Neural progenitor cell (in vitro differentiated cells): ENCODE measurements at regions not wholly inside any gene's neighbourhood (a gene's known extent, or its start where the extent isn't known, plus 50 kb on each side); places are given as distances from the start of the nearest gene placed in this dataset.

Experiments used
- DNase-seq: peaks from one replicate; pipeline ENCODE4 v3.0.0-alpha.2; 2016; ENCODE audit warnings: low spot score
- H2AFZ ChIP-seq: fragments of 200-600 bp; sonication (generic); replicated peaks from 2 replicates; pipeline ENCODE4 v1.6.1; 2016; ENCODE audit warnings: antibody characterized with exemption
- H3F3A ChIP-seq: fragments of 200-600 bp; sonication (generic); 2 replicates; pipeline ENCODE4 v1.6.1; 2016; ENCODE audit warnings: antibody characterized with exemption, low read depth
- H3K27ac ChIP-seq: fragments of 200-600 bp; sonication (generic); 2 replicates; pipeline ENCODE4 v1.5.1; 2016; ENCODE audit warnings: mild to moderate bottlenecking
- H3K27me3 ChIP-seq: fragments of 200-600 bp; sonication (generic); 2 replicates; pipeline ENCODE4 v1.6.1; 2016; ENCODE audit warnings: mild to moderate bottlenecking, moderate library complexity
- H3K36me3 ChIP-seq: fragments of 200-600 bp; sonication (generic); 2 replicates; pipeline ENCODE4 v1.5.1; 2016
- H3K4me1 ChIP-seq: fragments of 200-600 bp; sonication (generic); 2 replicates; pipeline ENCODE4 v1.6.1; 2016; ENCODE audit warnings: mixed run types
- H3K4me2 ChIP-seq: fragments of 200-600 bp; sonication (generic); 2 replicates; pipeline ENCODE4 v1.6.1; 2016
- H3K4me3 ChIP-seq: fragments of 200-600 bp; sonication (generic); 2 replicates; pipeline ENCODE4 v1.5.1; 2016
- H3K79me2 ChIP-seq: fragments of 200-600 bp; sonication (generic); 2 replicates; pipeline ENCODE4 v1.6.1; 2016; ENCODE audit warnings: low read depth
- H3K9ac ChIP-seq: fragments of 200-600 bp; sonication (generic); 2 replicates; pipeline ENCODE4 v1.6.1; 2016
- H3K9me3 ChIP-seq: fragments of 200-600 bp; sonication (generic); 2 replicates; pipeline ENCODE4 v1.5.1; 2016; ENCODE audit warnings: low read depth
- H4K20me1 ChIP-seq: fragments of 200-600 bp; sonication (generic); 2 replicates; pipeline ENCODE4 v1.6.1; 2016; ENCODE audit warnings: low read depth
- H3K27ac Mint-ChIP-seq: 3 replicates; pipeline ENCODE4 v1.8.0; 2021; ENCODE audit warnings: mixed read lengths
- H3K27me3 Mint-ChIP-seq: 2 replicates; pipeline ENCODE4 v1.8.0; 2022; ENCODE audit warnings: low read depth, mild to moderate bottlenecking, inconsistent platforms, moderate library complexity, mixed read lengths; ENCODE audit not compliant: insufficient read depth
- H3K36me3 Mint-ChIP-seq: 3 replicates; pipeline ENCODE4 v1.8.0; 2021; ENCODE audit warnings: mixed read lengths
- H3K4me1 Mint-ChIP-seq: 3 replicates; pipeline ENCODE4 v1.8.0; 2021; ENCODE audit warnings: mixed read lengths
- H3K4me3 Mint-ChIP-seq: 3 replicates; pipeline ENCODE4 v1.8.0; 2021; ENCODE audit warnings: mild to moderate bottlenecking, moderate library complexity, mixed read lengths
- H3K9me3 Mint-ChIP-seq: 3 replicates; pipeline ENCODE4 v1.8.0; 2020; ENCODE audit warnings: mixed read lengths
- EZH2 ChIP-seq: fragments of 200-600 bp; sonication (generic); IDR thresholded peaks from 2 replicates; pipeline ENCODE4 v1.6.1; 2017; ENCODE audit warnings: antibody characterized with exemption, mild to moderate bottlenecking, moderate library complexity
- EZH2phosphoT487 ChIP-seq: fragments of 200-600 bp; sonication (generic); IDR thresholded peaks from 2 replicates; pipeline ENCODE4 v1.6.1; 2017; ENCODE audit warnings: antibody characterized with exemption
- TF ChIP-seq, protein P1 (sequence below): fragments of 200-600 bp; sonication (generic); IDR thresholded peaks from 2 replicates; pipeline ENCODE4 v1.5.1; 2017; ENCODE audit warnings: antibody characterized with exemption, mild to moderate bottlenecking

DNA sequence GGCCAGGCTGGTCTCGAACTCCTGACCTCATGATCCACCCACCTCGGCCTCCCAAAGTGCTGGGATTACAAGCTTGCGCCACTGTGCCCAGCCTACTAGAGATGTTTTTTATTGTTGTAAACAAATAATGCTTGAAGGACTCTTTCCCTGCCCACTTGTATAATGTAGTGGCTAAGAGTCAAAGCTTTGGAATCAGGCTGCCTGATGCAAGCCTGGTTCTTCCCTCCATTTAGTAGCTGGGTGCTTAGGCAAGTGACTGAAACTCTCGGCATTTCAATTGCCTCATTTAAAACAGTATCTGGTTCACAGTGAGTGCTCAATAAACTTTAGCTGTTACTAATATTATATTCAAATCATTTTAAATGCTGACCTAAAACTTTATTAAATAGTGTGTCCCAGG is 144.2 kb upstream of the FOXN2 start:
- no peak overlapping the region for H3K4me3 Mint-ChIP-seq
- Histone ChIP-seq H3K27ac (no peak overlapping the region), H3K79me2 (no peaks in the 10 kb centered on the region), H3K9ac (no peak overlapping the region), H3F3A (peaks cover 8% of the 10 kb centered on the region), H3K4me2 (no peak overlapping the region), H3K9me3 (no peaks in the 10 kb centered on the region), H2AFZ (no peak overlapping the region), H3K36me3 (no peaks in the 10 kb centered on the region), H3K27me3 (no peaks in the 10 kb centered on the region), H3K4me1 (peaks cover 8% of the 10 kb centered on the region), H4K20me1 (no peaks in the 10 kb centered on the region), H3K4me3 (no peak overlapping the region)
- DNase-seq: no peak
- H3K27ac Mint-ChIP-seq: no peak overlapping the region
- TF ChIP-seq, protein P1, sequence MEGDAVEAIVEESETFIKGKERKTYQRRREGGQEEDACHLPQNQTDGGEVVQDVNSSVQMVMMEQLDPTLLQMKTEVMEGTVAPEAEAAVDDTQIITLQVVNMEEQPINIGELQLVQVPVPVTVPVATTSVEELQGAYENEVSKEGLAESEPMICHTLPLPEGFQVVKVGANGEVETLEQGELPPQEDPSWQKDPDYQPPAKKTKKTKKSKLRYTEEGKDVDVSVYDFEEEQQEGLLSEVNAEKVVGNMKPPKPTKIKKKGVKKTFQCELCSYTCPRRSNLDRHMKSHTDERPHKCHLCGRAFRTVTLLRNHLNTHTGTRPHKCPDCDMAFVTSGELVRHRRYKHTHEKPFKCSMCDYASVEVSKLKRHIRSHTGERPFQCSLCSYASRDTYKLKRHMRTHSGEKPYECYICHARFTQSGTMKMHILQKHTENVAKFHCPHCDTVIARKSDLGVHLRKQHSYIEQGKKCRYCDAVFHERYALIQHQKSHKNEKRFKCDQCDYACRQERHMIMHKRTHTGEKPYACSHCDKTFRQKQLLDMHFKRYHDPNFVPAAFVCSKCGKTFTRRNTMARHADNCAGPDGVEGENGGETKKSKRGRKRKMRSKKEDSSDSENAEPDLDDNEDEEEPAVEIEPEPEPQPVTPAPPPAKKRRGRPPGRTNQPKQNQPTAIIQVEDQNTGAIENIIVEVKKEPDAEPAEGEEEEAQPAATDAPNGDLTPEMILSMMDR: no peak
- TF ChIP-seq EZH2phosphoT487 (no peak), EZH2 (no peak)
- H3K36me3 Mint-ChIP-seq: no peaks in the 10 kb centered on the region
- peaks cover 9% of the 10 kb centered on the region for H3K27me3 Mint-ChIP-seq
- peaks cover 19% of the 10 kb centered on the region for H3K4me1 Mint-ChIP-seq
- H3K9me3 Mint-ChIP-seq: peaks cover 1% of the 10 kb centered on the region

DNA sequence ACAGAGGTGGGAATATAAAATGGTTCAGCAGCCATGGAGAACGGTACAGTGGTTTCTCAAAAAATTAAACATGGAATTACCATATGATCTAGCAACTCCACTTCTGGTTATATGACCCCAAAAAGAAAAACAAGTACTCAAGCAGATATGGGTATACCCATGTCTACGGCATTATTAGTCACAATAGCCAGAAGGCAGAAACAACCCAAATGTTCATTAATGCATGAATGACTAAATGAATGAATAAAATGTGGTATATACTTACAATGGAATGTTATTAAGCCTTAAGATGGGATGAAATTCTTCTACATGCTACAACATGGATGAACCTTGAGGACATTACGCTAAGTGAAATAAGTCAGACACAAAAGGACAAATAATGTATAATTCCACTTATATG is 141.3 kb upstream of the FOXN2 start:
- TF ChIP-seq EZH2 (no peak), EZH2phosphoT487 (no peak)
- TF ChIP-seq, protein P1: no peak
- H3K27me3 ChIP-seq: no peaks in the 10 kb centered on the region
- Mint-ChIP-seq H3K9me3 (no peaks in the 10 kb centered on the region), H3K36me3 (no peaks in the 10 kb centered on the region), H3K27me3 (peaks cover 10% of the 10 kb centered on the region), H3K27ac (peak overlapping the region; percentile 24), H3K4me3 (no peak overlapping the region), H3K4me1 (peaks cover 14% of the 10 kb centered on the region)
- H3K4me3 ChIP-seq: no peak overlapping the region
- no peaks in the 10 kb centered on the region for H3K36me3 ChIP-seq
- no peak overlapping the region for H2AFZ ChIP-seq
- DNase-seq: no peak
- no peaks in the 10 kb centered on the region for H3K79me2 ChIP-seq
- no peaks in the 10 kb centered on the region for H3K9me3 ChIP-seq
- H4K20me1 ChIP-seq: no peaks in the 10 kb centered on the region
- no peak overlapping the region for H3K27ac ChIP-seq
- H3K9ac ChIP-seq: no peak overlapping the region
- H3K4me1 ChIP-seq: peaks cover 8% of the 10 kb centered on the region
- peaks cover 8% of the 10 kb centered on the region for H3F3A ChIP-seq
- H3K4me2 ChIP-seq: no peak overlapping the region

DNA sequence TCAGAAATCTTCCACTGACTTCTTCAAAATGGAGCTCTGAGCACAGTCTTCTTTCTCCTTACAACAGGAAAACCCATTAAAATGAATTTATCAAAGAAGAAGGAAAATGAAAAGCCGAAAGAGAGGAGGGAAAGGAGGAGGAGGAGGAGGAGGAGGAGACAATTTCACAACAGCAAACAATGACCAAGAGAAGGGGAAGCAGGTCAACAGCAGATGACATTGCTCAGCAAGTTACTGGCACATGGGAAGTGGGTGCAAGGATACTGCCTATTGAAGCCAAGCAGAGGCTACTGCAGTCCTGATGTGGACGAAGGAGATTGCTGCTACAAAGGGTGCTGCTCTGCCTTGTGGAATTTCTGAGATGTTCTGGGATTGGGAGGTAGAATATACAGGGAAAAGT is 140.0 kb upstream of the FOXN2 start:
- no peak for DNase-seq
- TF ChIP-seq EZH2phosphoT487: no peak
- TF ChIP-seq EZH2: no peak
- TF ChIP-seq, protein P1: no peak

More for the DNA sequence above, 140.0 kb upstream of the FOXN2 start:
- Histone ChIP-seq H4K20me1 (no peaks in the 10 kb centered on the region), H3K9ac (no peak overlapping the region), H3K9me3 (no peaks in the 10 kb centered on the region), H3K4me3 (no peak overlapping the region), H3K36me3 (no peaks in the 10 kb centered on the region), H3K79me2 (no peaks in the 10 kb centered on the region), H3K4me2 (no peak overlapping the region), H3K27ac (no peak overlapping the region), H3F3A (peaks cover 8% of the 10 kb centered on the region), H2AFZ (no peak overlapping the region), H3K27me3 (no peaks in the 10 kb centered on the region), H3K4me1 (peaks cover 8% of the 10 kb centered on the region)
- no peak overlapping the region for H3K27ac Mint-ChIP-seq
- H3K9me3 Mint-ChIP-seq: peaks cover 2% of the 10 kb centered on the region
- no peaks in the 10 kb centered on the region for H3K36me3 Mint-ChIP-seq
- H3K4me1 Mint-ChIP-seq: peaks cover 14% of the 10 kb centered on the region
- no peak overlapping the region for H3K4me3 Mint-ChIP-seq
- peaks cover 10% of the 10 kb centered on the region for H3K27me3 Mint-ChIP-seq
